KMS-11 (cell line): ENCODE measurements at regions not wholly inside any gene's neighbourhood (a gene's known extent, or its start where the extent isn't known, plus 50 kb on each side); places are given as distances from the start of the nearest gene placed in this dataset.

ENCODE experiments used
- H2AFZ ChIP-seq: fragments of 200-600 bp; sonication (generic); 2 replicates; pipeline ENCODE4 v1.6.1; 2016; ENCODE audit warnings: antibody characterized with exemption, mixed run types, low read depth
- H3K27ac ChIP-seq: fragments of 200-600 bp; sonication (generic); 2 replicates; pipeline ENCODE4 v1.6.1; 2016; ENCODE audit warnings: mild to moderate bottlenecking, mixed run types
- H3K27me3 ChIP-seq: fragments of 200-600 bp; sonication (generic); 2 replicates; pipeline ENCODE4 v1.6.1; 2017; ENCODE audit warnings: mild to moderate bottlenecking, low read depth, mixed run types, moderate library complexity; ENCODE audit not compliant: insufficient read depth
- H3K36me3 ChIP-seq: fragments of 200-600 bp; sonication (generic); 2 replicates; pipeline ENCODE4 v1.6.1; 2017; ENCODE audit warnings: mild to moderate bottlenecking, mixed run types; ENCODE audit not compliant: insufficient read depth
- H3K4me1 ChIP-seq: fragments of 200-600 bp; sonication (generic); 2 replicates; pipeline ENCODE4 v1.6.1; 2016; ENCODE audit warnings: mild to moderate bottlenecking, low read depth, mixed run types; ENCODE audit not compliant: poor library complexity, severe bottlenecking
- H3K4me2 ChIP-seq: fragments of 200-600 bp; sonication (generic); 2 replicates; pipeline ENCODE4 v1.7.0; 2016; ENCODE audit warnings: mild to moderate bottlenecking, mixed run types
- H3K4me3 ChIP-seq: fragments of 200-600 bp; sonication (generic); IDR thresholded peaks from 2 replicates; pipeline ENCODE4 v1.6.1; 2017; ENCODE audit warnings: low read depth, low read length, mixed read lengths; ENCODE audit not compliant: insufficient read depth
- H3K79me2 ChIP-seq: fragments of 200-600 bp; sonication (generic); 2 replicates; pipeline ENCODE4 v1.6.1; 2016; ENCODE audit warnings: low read depth, mixed run types; ENCODE audit not compliant: insufficient read depth
- H3K9ac ChIP-seq: fragments of 200-600 bp; sonication (generic); 2 replicates; pipeline ENCODE4 v1.6.1; 2016; ENCODE audit warnings: mild to moderate bottlenecking, mixed run types
- H4K20me1 ChIP-seq: fragments of 200-600 bp; sonication (generic); 2 replicates; pipeline ENCODE4 v1.6.1; 2016; ENCODE audit warnings: mild to moderate bottlenecking, mixed run types; ENCODE audit not compliant: insufficient read depth
- TF ChIP-seq, protein P1 (sequence below): fragments of 200-600 bp; sonication (generic); conservative IDR thresholded peaks from 2 replicates; pipeline ENCODE4 v1.6.1; 2017; ENCODE audit warnings: low read depth, mild to moderate bottlenecking, antibody characterized with exemption, low read length, moderate library complexity, mixed read lengths

DNA sequence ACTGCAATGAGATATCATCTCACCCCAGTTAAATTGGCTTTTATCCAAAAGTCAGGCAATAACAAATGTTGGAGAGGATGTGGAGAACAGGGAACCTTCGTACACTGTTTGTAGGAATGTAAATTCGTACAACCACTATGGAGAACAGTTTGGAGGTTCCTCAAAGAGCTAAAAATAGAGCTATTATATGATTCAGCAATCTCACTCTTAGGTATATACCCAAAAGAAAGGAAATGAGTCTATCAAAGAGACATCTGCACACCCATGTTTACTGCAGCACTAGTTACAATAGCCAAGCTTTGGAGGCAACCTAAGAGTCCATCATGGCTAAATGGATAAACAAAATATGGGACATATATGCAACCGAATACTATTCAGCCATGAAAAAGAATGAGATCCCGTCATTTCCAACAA is 68.0 kb upstream of the HES1 start:
- Histone ChIP-seq H3K4me3 (no peak overlapping the region), H3K79me2 (no peaks in the 10 kb centered on the region), H4K20me1 (no peaks in the 10 kb centered on the region), H3K27me3 (no peaks in the 10 kb centered on the region), H3K4me1 (peaks cover 12% of the 10 kb centered on the region), H2AFZ (no peak overlapping the region), H3K36me3 (no peaks in the 10 kb centered on the region), H3K4me2 (no peak overlapping the region), H3K9ac (no peak overlapping the region), H3K27ac (no peak overlapping the region)
- TF ChIP-seq, protein P1, sequence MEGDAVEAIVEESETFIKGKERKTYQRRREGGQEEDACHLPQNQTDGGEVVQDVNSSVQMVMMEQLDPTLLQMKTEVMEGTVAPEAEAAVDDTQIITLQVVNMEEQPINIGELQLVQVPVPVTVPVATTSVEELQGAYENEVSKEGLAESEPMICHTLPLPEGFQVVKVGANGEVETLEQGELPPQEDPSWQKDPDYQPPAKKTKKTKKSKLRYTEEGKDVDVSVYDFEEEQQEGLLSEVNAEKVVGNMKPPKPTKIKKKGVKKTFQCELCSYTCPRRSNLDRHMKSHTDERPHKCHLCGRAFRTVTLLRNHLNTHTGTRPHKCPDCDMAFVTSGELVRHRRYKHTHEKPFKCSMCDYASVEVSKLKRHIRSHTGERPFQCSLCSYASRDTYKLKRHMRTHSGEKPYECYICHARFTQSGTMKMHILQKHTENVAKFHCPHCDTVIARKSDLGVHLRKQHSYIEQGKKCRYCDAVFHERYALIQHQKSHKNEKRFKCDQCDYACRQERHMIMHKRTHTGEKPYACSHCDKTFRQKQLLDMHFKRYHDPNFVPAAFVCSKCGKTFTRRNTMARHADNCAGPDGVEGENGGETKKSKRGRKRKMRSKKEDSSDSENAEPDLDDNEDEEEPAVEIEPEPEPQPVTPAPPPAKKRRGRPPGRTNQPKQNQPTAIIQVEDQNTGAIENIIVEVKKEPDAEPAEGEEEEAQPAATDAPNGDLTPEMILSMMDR, result no peak

DNA sequence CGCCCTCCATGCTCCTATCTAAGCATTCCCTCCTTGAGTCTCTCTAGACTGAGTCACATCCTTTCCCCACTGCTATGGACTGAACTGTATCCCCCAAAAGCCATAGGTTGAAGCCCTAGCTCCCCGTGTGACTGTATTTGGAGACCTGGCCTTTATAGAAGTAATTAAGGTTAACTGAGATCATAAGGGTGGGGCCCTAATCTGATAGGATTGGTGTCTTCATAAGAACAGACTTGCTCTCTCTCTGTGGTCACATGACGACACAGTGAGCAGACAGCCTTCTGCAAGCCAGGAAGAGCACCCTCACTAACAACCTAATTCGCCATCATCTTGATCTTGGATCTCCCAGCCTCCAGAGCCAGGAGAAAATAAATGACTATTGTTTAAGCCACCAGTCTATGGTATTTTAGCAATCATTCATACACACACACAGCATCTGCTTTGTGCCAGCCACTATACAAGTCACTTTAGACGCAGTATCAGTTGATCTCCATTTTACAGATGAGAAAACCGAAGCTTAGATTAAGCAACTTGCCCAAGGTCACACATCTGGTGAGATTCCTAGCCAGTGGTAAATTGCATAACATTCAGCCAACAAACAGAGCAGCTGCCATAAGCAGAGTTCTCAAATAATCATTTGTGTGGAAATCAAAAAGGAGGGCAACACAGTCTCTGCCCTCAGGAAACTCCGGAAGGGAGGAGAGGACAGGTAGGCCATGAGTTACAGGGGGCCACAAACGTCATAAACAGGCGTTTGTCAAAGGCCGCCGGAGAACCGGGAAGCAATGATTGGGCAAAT is 66.3 kb upstream of the HES1 start:
- peaks cover 12% of the 10 kb centered on the region for H3K4me1 ChIP-seq
- TF ChIP-seq, protein P1, result no peak
- H3K27ac ChIP-seq, result no peak overlapping the region
- no peak overlapping the region for H3K9ac ChIP-seq
- no peaks in the 10 kb centered on the region for H3K79me2 ChIP-seq
- no peaks in the 10 kb centered on the region for H3K36me3 ChIP-seq
- no peak overlapping the region; the same call in 1 of the 2 replicates for H3K4me2 ChIP-seq
- no peak overlapping the region for H2AFZ ChIP-seq
- H3K4me3 ChIP-seq, result peak overlapping the region; percentile 11
- no peaks in the 10 kb centered on the region for H4K20me1 ChIP-seq
- H3K27me3 ChIP-seq, result no peaks in the 10 kb centered on the region

DNA sequence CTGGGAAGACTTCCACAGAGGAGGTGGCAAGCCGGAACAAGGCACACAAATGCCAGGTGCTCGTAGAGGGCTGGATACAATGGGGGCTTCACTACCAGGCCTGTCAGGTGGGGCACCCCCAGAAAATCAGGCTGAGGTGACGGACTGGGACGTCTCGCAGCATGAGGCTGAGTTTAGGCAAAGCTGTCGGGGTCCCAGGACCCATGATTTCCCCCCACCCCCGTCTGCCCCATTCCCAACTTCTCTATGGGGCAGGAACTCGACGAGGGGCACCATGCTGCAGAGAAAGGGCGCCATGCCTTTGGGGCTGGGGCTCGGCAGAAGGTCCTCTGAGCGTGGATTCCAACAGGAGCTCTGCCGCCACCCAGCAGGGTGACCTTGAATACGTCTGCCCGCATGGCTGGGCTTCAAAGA is 65.7 kb upstream of the HES1 start:
- H3K4me1 ChIP-seq, result peaks cover 12% of the 10 kb centered on the region
- no peaks in the 10 kb centered on the region for H3K27me3 ChIP-seq
- H2AFZ ChIP-seq, result peak overlapping the region; percentile 89
- no peaks in the 10 kb centered on the region for H3K79me2 ChIP-seq
- no peaks in the 10 kb centered on the region for H3K36me3 ChIP-seq
- H3K9ac ChIP-seq, result peak overlapping the region; percentile 73
- H3K27ac ChIP-seq, result peak overlapping the region; percentile 59
- no peaks in the 10 kb centered on the region for H4K20me1 ChIP-seq
- peak overlapping the region; percentile 11 for H3K4me3 ChIP-seq
- peak overlapping the region; percentile 47 for H3K4me2 ChIP-seq
- TF ChIP-seq, protein P1, result no peak

DNA sequence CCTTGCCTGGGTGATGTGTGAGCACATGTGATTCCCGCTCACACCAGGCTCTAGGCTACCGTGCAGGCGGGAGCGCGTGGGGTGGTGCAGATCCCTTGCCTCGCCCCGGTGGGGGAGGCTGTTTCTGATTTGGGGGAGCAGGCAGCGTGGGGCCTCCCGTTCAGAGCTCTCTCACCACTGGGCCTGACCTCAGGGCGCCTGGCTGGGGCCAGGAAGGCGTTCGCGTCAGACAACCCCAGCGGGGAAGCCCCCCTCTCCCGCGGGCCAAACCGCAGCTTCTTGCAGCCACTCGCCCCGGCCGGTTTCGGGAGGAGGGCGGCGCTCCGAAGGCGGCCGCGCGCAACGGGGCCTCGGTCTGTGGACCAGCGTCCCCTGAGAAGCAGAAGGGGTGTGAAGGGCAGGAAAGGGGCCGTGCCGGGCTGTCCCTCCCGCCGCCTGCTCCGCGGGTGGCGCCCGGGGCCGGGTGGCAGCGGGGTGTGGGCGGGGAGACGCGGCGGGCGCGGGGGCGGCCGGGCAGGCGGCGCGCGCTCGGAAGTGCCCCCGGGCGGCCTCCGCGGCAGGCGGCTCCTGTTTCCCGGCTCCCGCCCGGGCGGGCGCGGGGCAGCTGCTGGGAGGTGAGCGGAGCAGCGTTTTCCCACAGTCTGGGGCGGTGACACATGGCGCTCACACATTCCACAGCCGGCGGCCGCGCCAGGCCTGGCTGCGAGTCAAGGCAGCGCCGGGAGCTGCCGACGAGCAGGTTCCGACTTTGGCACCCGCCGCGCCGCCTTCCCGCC is 65.1 kb upstream of the HES1 start:
- Histone ChIP-seq H3K9ac (peak overlapping the region; percentile 73), H4K20me1 (no peaks in the 10 kb centered on the region), H3K4me3 (peak overlapping the region; percentile 11), H3K27me3 (no peaks in the 10 kb centered on the region), H3K79me2 (no peaks in the 10 kb centered on the region), H3K4me2 (peak overlapping the region; percentile 85), H3K4me1 (peaks cover 12% of the 10 kb centered on the region), H3K27ac (peak overlapping the region; percentile 59), H3K36me3 (no peaks in the 10 kb centered on the region), H2AFZ (peak overlapping the region; percentile 89)
- TF ChIP-seq, protein P1, result no peak
